ENCODE measurements at regions not wholly inside any gene's neighbourhood (a gene's known extent, or its start where the extent isn't known, plus 50 kb on each side); places are given as distances from the start of the nearest gene placed in this dataset.

- H3K36me3 Mint-ChIP-seq (ENCODE audit: insufficient read depth in 1 of 3, low read depth in 3 of 3), result peaks cover 0 to 10% (median 2%) of the 10 kb centered on the region in 3 experiments; a peak in 3 of 7 replicates
- H3K9me3 ChIP-seq (ENCODE audit: control insufficient read depth, low read depth, low read length), result no peaks in the 10 kb centered on the region
- no peak overlapping the region for H4K91ac ChIP-seq (ENCODE audit: insufficient read length, low read depth, low read length)
- no peaks in the 10 kb centered on the region for H3K23me2 ChIP-seq (ENCODE audit: insufficient read length, low read depth, low read length, poor library complexity, severe bottlenecking)
- H2BK20ac ChIP-seq (ENCODE audit: low read depth, low read length, poor library complexity, severe bottlenecking), result no peak overlapping the region
- no peak overlapping the region for H2BK15ac ChIP-seq (ENCODE audit: low read depth, low read length)
- H3K9ac ChIP-seq (ENCODE audit: extremely low read depth, insufficient read length, low read length), result no peak overlapping the region
- no peaks in the 10 kb centered on the region for H3K79me2 ChIP-seq (ENCODE audit: insufficient read depth, low read length)
- H3K4me2 ChIP-seq (ENCODE audit: insufficient read depth, insufficient read length, low read length), result no peak overlapping the region
- H2BK12ac ChIP-seq (ENCODE audit: insufficient read length, low read depth, low read length), result no peak overlapping the region
- no peak overlapping the region for H3K18ac ChIP-seq (ENCODE audit: insufficient read length, low read depth, low read length)
- no peak overlapping the region for H4K8ac ChIP-seq (replicated peaks; ENCODE audit: insufficient read length, low read depth, low read length)
- no peaks in the 10 kb centered on the region for H3K27me3 ChIP-seq (ENCODE audit: insufficient read depth, low read length)
- no peak overlapping the region for H3K4ac ChIP-seq (ENCODE audit: low read depth, low read length)
- TF ChIP-seq CTCF (conservative IDR thresholded peaks at IDR 0.05), result no peak
- peaks cover 19 to 22% of the 10 kb centered on the region in 2 experiments for H3K4me1 Mint-ChIP-seq
- H3K14ac ChIP-seq (ENCODE audit: insufficient read depth, low read length), result no peak overlapping the region
- H2BK5ac ChIP-seq (ENCODE audit: insufficient read length, low read length), result no peak overlapping the region
- no peak overlapping the region for H4K5ac ChIP-seq (ENCODE audit: insufficient read length, low read depth, low read length)
- no peak overlapping the region for H2AFZ ChIP-seq (ENCODE audit: low read length)
- H3K4me1 ChIP-seq (ENCODE audit: insufficient read depth, low read length), result no peaks in the 10 kb centered on the region; the same call in 1 of the 2 replicates
- H4K20me1 ChIP-seq (ENCODE audit: control insufficient read depth, insufficient read depth, insufficient read length), result no peaks in the 10 kb centered on the region
- no peak overlapping the region for H3K27ac Mint-ChIP-seq
- no peak overlapping the region for H3K4me3 Mint-ChIP-seq
- peaks cover 1% of the 10 kb centered on the region; the same call in 1 of the 2 replicates for H3K27me3 Mint-ChIP-seq (ENCODE audit: low read depth)
- H3K27ac ChIP-seq (ENCODE audit: insufficient read length, low read depth, low read length), result no peak overlapping the region
- H3K56ac ChIP-seq (ENCODE audit: insufficient read length, low read depth, low read length), result no peak overlapping the region
- H3K9me3 Mint-ChIP-seq, result peaks cover 19 to 25% of the 10 kb centered on the region in 2 experiments
- no peak overlapping the region for H2AK5ac ChIP-seq (ENCODE audit: insufficient read length, low read length)
- no peaks in the 10 kb centered on the region for H3K79me1 ChIP-seq (ENCODE audit: insufficient read depth, low read depth, low read length, poor library complexity, severe bottlenecking)
- whole genome bisulfite sequencing (ENCODE audit: extremely low coverage, insufficient read length, low lambda C conversion rate), result no CpG with 5 or more reads among the region's 5 CpGs
- DNase-seq, result no peak
- H3K23ac ChIP-seq (ENCODE audit: insufficient read length, low read depth, low read length), result no peak overlapping the region
- H2BK120ac ChIP-seq (ENCODE audit: low read depth, low read length, poor library complexity, severe bottlenecking), result no peak overlapping the region
- no peak overlapping the region for H3T11ph ChIP-seq (ENCODE audit: low read length)
Measured at GRCh38 chr12:94039914-94040313, 108.5 kb upstream of the PLXNC1 start.

Measured in H9 (cell line).